ENCODE measurements at regions not wholly inside any gene's neighbourhood (a gene's known extent, or its start where the extent isn't known, plus 50 kb on each side); places are given as distances from the start of the nearest gene placed in this dataset.

- TF ChIP-seq CTCF (conservative IDR thresholded peaks at IDR 0.05) (no peak), ZFX (IDR thresholded peaks at IDR 0.05) (no peak)
These were observed 486.7 kb downstream of the VRK1 start for GRCh38 chr14:97283841-97284240.
